ENCODE measurements at regions not wholly inside any gene's neighbourhood (a gene's known extent, or its start where the extent isn't known, plus 50 kb on each side); places are given as distances from the start of the nearest gene placed in this dataset.

DNA sequence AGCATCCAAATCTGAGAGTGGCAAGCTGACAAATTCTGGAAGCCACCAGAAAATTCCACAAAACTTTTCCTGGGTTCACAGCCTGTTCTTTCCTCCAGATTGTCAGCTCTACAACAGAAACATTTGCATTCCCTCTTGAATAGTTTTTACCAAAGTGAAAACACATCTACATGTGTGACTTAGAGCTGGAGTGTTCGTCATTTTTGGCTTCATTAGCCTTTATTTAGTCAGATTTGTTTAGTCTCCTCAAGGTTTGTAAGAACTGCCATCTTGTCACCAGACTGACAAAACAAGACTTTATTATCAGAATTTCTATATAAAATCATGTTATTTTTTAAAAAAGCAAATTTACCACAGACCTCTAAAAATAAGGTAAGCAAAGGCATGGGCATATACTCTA is 347.3 kb downstream of the TRIM36 start:
- H3K4me2 ChIP-seq (ENCODE audit: insufficient read depth, low read length): no peak overlapping the region
- no peaks in the 10 kb centered on the region for H3K36me3 ChIP-seq (ENCODE audit: insufficient read depth, low read length)
- no peak for DNase-seq (ENCODE audit: insufficient read length, low spot score, missing footprints)
- H4K20me1 ChIP-seq (ENCODE audit: insufficient read depth, low read length): no peaks in the 10 kb centered on the region
- no peak overlapping the region for H2AFZ ChIP-seq (ENCODE audit: low read length)
- no peaks in the 10 kb centered on the region for H3K4me1 ChIP-seq (ENCODE audit: insufficient read depth, low read length)
- no peak overlapping the region for H3K27ac ChIP-seq (ENCODE audit: low read depth, low read length)
- H3K79me2 ChIP-seq (ENCODE audit: insufficient read depth, low read length): no peaks in the 10 kb centered on the region
- TF ChIP-seq, protein P1, sequence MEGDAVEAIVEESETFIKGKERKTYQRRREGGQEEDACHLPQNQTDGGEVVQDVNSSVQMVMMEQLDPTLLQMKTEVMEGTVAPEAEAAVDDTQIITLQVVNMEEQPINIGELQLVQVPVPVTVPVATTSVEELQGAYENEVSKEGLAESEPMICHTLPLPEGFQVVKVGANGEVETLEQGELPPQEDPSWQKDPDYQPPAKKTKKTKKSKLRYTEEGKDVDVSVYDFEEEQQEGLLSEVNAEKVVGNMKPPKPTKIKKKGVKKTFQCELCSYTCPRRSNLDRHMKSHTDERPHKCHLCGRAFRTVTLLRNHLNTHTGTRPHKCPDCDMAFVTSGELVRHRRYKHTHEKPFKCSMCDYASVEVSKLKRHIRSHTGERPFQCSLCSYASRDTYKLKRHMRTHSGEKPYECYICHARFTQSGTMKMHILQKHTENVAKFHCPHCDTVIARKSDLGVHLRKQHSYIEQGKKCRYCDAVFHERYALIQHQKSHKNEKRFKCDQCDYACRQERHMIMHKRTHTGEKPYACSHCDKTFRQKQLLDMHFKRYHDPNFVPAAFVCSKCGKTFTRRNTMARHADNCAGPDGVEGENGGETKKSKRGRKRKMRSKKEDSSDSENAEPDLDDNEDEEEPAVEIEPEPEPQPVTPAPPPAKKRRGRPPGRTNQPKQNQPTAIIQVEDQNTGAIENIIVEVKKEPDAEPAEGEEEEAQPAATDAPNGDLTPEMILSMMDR (IDR thresholded peaks at IDR 0.05; ENCODE audit: extremely low read depth, low read depth, low read length): no peak
- no peaks in the 10 kb centered on the region for H3K9me3 ChIP-seq (ENCODE audit: low read depth, low read length)
- no peak overlapping the region for H3K4me3 ChIP-seq (ENCODE audit: insufficient read depth, low read length)
- H3K27me3 ChIP-seq (ENCODE audit: insufficient read depth, low read length): no peaks in the 10 kb centered on the region

DNA sequence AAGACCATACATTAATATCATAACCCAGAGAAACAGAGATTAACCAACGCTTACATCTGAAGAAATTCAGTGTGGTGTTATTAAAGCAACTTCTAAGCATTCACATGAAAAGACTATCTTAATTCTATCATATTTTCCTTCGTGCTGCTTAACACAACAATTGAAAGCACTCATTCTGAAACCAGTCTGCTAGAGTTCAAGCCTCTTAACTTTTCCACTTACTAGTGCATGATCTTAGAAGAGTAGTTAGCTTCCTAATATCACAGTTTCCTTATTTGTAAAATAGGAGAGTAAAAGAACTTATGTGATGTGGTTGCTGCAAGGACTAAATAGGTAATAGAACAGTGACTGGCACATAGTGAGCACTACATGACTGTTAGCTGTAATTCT is 379.3 kb downstream of the TRIM36 start:
- H2AFZ ChIP-seq (ENCODE audit: low read length): no peak overlapping the region
- H3K4me1 ChIP-seq (ENCODE audit: insufficient read depth, low read length): no peaks in the 10 kb centered on the region
- DNase-seq (ENCODE audit: insufficient read length, low spot score, missing footprints): no peak
- H4K20me1 ChIP-seq (ENCODE audit: insufficient read depth, low read length): no peaks in the 10 kb centered on the region
- TF ChIP-seq, protein P1 (IDR thresholded peaks at IDR 0.05; ENCODE audit: extremely low read depth, low read depth, low read length): no peak
- H3K27ac ChIP-seq (ENCODE audit: low read depth, low read length): no peak overlapping the region
- H3K36me3 ChIP-seq (ENCODE audit: insufficient read depth, low read length): no peaks in the 10 kb centered on the region
- H3K9me3 ChIP-seq (ENCODE audit: low read depth, low read length): no peaks in the 10 kb centered on the region
- no peak overlapping the region for H3K4me3 ChIP-seq (ENCODE audit: insufficient read depth, low read length)
- H3K27me3 ChIP-seq (ENCODE audit: insufficient read depth, low read length): no peaks in the 10 kb centered on the region
- no peak overlapping the region for H3K4me2 ChIP-seq (ENCODE audit: insufficient read depth, low read length)
- H3K79me2 ChIP-seq (ENCODE audit: insufficient read depth, low read length): no peaks in the 10 kb centered on the region

DNA sequence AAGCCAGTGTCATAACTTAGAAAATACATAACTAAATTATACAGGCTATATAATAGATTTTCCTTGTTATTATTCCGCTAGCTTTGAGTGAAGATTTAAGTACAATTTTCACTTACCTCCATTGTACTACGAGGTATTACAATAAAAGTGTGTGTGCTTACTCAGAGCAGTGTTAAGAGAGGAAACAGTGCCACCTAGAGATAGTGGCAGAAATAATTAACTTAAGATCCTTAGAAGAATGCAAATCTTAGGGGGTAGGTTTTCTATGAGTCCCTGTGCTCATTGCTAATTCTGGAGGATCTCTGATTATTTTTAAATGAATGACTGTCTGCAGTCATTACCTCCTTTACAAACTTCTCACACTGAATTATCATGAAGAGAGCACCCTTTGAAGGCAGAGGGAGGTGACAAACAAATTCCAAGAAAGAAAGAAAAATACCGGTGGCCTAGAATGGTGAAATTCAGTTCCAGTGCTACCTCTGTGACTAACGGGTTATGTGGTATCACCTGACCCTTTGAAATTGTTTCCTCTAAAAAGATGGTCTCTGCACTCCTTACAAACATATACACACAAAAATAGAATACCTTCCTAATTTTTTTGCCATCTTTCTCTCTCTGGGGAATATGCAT is 379.8 kb downstream of the TRIM36 start:
- Histone ChIP-seq H3K4me1 (ENCODE audit: insufficient read depth, low read length) (no peaks in the 10 kb centered on the region), H3K36me3 (ENCODE audit: insufficient read depth, low read length) (no peaks in the 10 kb centered on the region), H3K79me2 (ENCODE audit: insufficient read depth, low read length) (no peaks in the 10 kb centered on the region), H3K27me3 (ENCODE audit: insufficient read depth, low read length) (no peaks in the 10 kb centered on the region), H3K4me3 (ENCODE audit: insufficient read depth, low read length) (no peak overlapping the region), H4K20me1 (ENCODE audit: insufficient read depth, low read length) (no peaks in the 10 kb centered on the region), H3K4me2 (ENCODE audit: insufficient read depth, low read length) (no peak overlapping the region), H2AFZ (ENCODE audit: low read length) (no peak overlapping the region), H3K27ac (ENCODE audit: low read depth, low read length) (no peak overlapping the region), H3K9me3 (ENCODE audit: low read depth, low read length) (no peaks in the 10 kb centered on the region)
- no peak for DNase-seq (ENCODE audit: insufficient read length, low spot score, missing footprints)
- TF ChIP-seq, protein P1 (IDR thresholded peaks at IDR 0.05; ENCODE audit: extremely low read depth, low read depth, low read length): no peak

DNA sequence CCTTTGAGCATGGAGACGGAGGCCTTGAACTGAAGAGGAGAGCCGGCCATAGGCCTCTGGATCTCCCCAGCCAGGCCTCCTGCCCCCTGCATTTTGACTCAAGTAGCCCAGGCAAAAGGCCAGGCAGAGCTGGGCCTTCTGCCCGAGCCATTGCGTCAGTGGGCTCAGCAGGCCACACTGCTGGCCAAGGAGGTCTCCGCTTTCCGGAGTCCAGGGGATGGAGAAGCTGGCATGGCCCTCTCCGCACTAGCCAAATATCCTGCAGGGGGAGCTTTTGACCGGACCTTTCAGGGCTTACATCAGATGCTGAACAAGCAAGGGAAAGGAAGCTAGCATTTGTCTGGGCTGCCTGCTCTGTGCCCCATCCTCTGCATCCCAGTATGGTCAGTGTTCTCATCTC is 386.8 kb downstream of the TRIM36 start:
- H3K27ac ChIP-seq (ENCODE audit: low read depth, low read length): no peak overlapping the region
- H3K4me3 ChIP-seq (ENCODE audit: insufficient read depth, low read length): no peak overlapping the region
- H3K79me2 ChIP-seq (ENCODE audit: insufficient read depth, low read length): no peaks in the 10 kb centered on the region
- H3K9me3 ChIP-seq (ENCODE audit: low read depth, low read length): no peaks in the 10 kb centered on the region
- TF ChIP-seq, protein P1 (IDR thresholded peaks at IDR 0.05; ENCODE audit: extremely low read depth, low read depth, low read length): no peak
- H3K36me3 ChIP-seq (ENCODE audit: insufficient read depth, low read length): no peaks in the 10 kb centered on the region
- no peak overlapping the region for H3K4me2 ChIP-seq (ENCODE audit: insufficient read depth, low read length)
- H3K4me1 ChIP-seq (ENCODE audit: insufficient read depth, low read length): no peaks in the 10 kb centered on the region
- no peaks in the 10 kb centered on the region for H4K20me1 ChIP-seq (ENCODE audit: insufficient read depth, low read length)
- no peaks in the 10 kb centered on the region for H3K27me3 ChIP-seq (ENCODE audit: insufficient read depth, low read length)
- no peak overlapping the region for H2AFZ ChIP-seq (ENCODE audit: low read length)
- no peak for DNase-seq (ENCODE audit: insufficient read length, low spot score, missing footprints)

Measured in osteoblast (primary cell).